HG03280 (cell line): ENCODE measurements at regions not wholly inside any gene's neighbourhood (a gene's known extent, or its start where the extent isn't known, plus 50 kb on each side); places are given as distances from the start of the nearest gene placed in this dataset.

ENCODE experiments used
- ATAC-seq: cut with Tn5 transposase; IDR thresholded peaks from one replicate; pipeline ENCODE4 v1.9.1; 2021; ENCODE audit warnings: mild to moderate bottlenecking, moderate library complexity; ENCODE audit not compliant: unreplicated experiment

DNA sequence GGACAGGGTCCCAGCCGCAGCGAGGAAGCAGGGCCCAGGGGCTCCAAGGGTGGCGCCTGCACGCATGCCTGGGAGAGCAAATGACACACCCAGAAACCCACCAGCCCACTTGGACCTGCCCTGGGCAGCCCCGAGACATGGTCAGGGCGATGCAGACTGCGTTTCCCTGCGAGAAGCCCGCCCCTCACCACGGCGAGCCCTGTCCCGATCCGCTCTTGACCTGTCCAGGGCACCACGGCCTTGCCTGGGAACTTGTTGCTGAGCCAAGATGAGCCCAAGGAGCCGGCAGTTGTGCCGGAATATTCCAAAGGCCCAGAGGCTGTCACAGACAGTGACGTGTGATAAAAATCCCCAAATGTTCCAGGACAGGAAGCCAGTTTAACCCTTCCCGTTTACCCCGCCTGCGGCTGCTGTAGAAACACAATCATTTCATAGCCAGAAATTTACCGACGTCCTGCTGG is 78.1 kb downstream of the SIK1 start:
- no peak for ATAC-seq

DNA sequence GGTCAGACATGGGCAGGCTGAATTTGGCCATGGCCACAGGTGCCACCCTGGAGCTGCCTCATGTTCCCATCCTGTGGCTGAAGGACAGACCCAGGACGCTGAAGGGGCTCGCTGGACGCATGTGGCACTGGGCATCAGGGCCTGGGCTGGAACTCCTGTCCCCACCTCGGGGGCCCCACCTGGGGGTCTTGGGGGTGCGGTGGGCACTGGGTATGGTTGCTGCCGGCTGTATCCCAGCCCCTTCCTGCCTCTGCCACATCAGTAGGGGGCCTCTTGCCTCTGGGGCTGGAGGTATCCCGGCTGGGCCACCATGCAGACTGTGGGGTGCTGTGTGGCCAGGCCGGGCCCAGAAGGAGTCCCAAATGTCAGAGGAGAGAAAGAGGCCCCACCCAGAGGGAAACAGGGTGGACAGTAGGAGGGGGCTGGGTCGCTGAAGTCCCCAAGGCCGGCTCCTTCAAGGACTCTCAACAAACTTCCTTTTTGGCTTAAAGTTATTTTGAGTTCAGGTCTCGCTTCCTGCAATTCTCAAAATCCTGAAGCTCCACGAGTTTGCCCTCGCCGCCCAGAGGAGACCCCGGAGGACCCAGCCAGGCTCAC is 78.7 kb downstream of the SIK1 start:
- ATAC-seq = no peak

DNA sequence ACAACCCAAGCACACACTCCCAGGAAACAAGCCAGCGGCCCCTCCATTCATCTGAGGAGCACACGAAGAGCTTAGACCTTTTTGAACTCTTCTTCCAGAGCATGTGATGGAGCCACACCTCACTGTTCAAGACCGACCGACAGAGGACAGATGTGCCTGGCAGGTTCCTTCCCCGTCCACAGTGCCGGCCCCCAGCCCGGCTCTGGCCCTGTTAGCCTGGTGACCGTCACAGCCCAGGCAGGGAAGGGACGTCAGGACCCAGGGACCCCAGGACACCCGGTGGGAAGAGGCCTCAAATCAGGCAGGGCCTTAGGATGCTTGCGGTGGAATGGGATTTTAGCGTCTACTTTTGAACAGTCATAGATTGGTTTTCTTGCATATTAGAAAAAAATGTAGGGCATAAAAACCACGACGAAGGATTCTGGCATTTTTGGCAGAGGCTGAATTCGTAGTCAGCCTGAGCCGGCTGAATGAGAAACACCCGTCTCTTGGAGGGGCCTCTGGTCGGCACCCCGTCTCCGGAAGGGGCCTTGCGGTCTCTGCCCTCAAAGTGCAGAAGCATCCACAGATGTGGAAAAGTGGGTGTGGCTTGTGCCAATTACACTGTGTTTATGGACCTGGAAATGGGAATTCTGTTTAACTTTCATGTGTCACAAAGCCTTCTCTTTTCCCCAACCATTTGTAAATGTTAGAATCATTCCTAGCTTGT is 79.3 kb downstream of the SIK1 start:
- ATAC-seq = no peak

DNA sequence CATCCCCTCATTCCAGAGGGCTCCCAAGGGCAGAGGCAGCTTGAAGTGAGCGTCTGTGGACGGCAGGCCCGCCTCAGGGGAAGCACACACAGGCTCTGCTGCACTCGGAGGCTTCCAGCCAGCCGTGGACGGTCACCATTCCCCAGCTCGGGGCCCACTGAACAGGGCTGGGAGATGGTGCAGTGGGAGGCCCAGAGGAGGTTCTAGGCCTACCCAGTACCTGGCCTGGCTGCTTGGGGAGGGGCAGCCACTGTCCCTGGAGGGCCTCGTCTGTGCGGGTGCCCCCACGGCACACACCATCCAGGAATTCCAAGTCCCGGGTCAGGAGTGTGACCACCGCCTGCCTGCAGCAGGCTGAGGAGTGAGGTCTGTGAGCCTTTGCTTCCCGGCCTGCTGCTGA is 80.4 kb downstream of the SIK1 start:
- ATAC-seq = no peak

DNA sequence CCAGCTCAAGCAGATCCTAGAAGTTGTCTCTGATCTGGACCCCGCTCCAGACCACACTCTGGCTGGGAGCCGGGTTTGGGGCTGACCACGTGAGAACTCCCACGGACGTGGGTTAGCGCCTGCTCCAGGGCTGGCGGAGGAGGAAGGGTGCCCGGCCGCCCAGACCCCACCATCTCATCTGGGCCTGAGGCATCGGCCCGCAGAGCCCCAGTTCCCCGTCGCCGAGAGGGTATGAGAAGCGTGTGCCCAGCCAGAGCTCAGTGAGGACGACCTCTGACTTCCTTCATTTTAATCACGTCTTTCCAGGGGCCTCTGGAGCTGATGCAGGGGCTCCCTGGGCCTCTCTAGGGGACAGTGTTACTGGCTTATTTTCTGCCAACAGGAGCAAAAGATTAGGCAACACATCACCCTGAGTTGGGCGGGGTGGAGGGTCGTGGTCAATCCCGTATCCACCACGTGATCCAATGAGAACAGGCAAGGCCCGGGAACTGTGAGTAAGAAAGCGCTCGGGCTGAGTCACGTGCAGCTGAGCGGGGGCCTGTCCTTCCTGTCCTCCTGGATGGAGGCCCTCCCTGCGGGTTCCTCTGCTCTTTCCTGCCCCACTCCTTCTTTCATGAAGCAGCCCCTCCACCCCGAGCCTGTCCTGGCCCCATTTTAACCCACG is 81.1 kb downstream of the SIK1 start:
- ATAC-seq = no peak

DNA sequence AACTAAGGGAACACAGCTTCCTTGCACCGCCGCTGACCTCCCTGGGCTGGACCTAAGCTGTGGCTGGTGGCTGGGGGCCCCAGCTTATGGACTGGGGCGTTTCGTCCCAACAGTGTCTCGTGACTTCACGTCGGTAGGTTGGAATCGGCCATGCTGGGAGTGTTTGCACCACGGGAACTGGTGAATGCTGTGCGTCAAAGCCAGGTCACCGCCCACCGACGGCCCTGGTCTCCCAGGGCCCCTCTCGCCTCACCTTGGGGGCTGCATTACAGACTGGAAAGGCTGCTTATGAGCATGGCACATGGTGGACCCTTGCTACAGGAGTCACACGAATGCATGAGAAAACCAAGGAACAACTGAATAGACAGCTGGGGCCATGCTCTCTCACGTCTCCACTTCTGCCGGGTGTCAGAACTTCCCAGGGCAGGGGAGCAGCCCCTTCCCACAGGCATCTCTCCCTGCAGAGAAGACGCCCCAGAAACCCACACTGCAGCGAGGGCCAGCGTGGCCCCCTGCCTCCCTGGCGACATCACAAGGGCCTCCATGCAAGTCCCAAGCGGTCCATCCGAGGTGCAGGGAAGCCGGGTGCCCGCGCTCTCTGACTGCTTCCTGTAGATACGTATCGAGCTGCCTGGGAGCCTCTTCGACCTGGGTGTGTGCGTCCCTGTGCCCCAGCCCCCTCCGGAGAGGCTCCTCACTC is 81.7 kb downstream of the SIK1 start:
- no peak for ATAC-seq

DNA sequence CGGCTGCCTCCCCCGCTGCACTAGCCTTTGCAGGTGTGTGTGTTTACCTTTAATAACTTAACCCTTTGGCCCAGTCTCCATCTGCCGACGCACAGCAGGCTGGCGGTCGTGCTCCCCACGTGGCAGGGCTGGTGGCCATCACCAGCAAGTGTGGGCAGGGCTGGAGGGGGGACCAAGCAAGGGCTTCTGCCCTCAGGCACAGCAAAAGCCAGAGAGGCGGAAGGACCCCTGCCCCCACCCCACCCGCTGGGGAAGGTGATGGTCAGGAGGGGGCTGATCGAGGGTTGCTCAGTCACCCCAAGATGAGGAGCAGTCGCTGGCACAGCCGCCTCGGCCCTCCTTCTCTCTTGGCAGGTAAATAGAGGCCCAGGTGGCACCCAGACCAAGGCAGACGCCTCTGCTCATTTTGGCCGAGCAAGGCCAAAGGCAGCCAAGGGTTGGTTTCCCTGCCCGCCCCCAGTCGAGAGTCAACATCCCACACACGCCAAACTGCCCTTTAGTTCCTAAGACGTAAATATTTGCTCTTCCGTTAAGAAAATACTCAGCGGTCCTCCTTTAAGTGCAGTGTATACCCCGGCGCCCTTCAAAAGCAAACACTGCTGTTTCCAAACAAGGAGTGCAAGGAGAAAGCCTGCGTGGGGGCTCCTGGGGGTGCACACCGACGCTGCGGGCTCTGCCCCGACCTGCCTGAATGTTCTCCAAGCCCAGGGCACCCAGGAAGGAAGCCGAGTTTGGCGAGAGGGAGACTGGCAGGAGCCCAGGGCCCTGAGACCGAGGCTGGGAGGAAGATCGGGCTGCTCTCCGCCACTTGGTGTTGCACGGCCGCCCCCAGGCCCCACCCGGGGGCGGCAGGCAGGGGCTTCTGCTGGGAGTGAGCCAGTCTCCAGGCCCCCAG is 82.7 kb downstream of the SIK1 start:
- no peak for ATAC-seq

DNA sequence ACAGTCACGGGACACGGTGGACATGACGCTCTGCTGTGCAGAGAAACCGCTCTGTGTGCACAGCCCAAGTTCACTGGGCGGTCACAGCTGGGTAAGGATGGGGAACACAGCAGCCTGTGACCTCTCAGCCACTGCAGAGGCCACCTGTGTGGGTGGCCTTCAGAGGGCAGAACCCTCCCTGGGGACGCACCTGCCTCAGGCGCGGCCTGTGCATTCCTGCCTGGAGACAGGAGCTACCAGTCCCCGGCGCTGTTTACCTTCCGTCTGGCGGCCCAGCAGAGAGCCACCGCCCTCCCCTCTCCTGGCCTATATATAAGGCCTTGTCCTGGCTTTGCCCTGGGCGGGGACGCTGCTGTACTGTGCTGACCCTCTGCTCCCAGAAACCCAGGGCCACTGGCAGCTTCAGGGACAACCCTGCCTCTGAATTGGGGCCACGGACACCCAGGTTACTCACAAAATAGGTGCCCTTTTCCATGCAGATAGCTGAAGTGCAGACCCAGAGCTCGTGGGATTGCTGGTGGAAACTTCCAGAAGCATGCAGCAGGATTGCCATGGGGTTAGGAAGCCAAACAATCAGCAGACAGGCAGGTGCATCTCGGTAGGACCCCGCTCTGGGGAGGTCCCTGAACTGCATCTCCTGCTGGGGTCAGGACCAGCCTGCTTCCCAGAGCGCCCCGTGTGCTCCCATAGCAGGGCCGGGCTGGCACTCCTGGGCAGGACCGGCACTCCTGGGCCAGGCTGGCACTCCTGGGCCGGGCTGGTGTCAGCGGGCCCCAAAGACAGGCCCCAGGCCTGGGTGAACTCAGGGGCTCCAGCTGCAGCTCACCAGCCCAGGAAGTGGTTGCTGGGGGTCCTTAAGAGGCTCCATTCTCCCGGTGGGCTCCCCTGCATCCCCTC is 83.6 kb downstream of the SIK1 start:
- no peak for ATAC-seq

DNA sequence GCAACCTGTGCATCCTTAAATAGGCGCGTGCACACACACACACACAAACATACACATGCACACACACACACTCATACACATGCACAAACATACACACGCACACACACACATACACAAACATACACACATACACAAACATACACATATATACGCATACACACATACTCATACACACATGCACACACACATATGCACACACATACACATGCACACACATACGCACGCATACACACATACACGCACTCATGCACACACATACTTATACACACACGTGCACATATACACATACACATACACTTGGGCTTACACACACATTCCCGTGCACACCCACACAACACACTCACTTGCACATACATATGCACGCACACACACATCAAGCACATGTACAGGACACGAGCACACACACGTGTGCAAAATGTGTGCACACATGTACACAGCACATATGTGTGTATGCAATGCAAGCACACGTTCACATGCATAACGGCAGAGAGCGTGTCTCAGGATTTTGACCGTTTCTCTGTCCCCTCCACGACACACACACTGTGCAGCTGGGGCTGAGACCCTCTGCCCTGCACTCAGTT is 84.5 kb downstream of the SIK1 start:
- no peak for ATAC-seq

DNA sequence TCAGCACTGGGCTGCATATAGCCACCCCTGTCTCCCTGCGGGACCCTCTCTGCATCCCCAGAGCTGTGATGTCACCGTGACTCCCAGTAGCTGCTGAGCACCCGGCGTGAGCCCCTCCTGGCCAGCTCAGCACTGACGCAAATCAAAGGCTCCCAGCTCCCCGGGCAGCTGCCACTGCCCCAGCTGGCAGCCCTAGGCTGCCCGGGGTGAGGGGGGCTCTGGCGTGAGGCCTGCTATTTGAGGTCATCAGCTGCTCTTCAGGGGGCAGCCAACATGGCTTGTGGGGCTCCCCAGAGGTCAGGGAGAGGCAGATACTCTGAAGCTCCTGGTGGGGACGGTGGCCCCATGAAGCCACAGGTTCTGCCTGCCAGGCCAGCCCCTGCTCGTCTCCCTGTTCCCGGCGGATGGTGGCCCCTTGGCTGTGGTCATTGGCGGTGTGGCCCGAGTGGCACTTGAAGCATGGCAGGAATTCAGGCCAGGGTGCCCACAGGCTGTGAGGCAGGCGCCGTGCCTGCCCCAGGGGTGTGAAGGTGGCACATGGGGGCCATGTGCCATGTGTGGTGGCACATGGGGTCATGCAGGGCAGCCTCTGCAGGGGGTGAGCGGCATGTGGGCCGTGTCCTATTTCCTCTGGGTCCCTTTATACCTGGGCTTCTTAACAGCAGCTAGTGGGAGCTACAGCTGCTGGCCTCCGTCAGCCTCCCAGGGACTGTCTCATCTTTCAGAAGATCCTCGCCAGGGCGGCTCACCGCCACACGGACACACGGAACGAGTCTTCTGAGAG is 85.4 kb downstream of the SIK1 start:
- ATAC-seq = no peak

DNA sequence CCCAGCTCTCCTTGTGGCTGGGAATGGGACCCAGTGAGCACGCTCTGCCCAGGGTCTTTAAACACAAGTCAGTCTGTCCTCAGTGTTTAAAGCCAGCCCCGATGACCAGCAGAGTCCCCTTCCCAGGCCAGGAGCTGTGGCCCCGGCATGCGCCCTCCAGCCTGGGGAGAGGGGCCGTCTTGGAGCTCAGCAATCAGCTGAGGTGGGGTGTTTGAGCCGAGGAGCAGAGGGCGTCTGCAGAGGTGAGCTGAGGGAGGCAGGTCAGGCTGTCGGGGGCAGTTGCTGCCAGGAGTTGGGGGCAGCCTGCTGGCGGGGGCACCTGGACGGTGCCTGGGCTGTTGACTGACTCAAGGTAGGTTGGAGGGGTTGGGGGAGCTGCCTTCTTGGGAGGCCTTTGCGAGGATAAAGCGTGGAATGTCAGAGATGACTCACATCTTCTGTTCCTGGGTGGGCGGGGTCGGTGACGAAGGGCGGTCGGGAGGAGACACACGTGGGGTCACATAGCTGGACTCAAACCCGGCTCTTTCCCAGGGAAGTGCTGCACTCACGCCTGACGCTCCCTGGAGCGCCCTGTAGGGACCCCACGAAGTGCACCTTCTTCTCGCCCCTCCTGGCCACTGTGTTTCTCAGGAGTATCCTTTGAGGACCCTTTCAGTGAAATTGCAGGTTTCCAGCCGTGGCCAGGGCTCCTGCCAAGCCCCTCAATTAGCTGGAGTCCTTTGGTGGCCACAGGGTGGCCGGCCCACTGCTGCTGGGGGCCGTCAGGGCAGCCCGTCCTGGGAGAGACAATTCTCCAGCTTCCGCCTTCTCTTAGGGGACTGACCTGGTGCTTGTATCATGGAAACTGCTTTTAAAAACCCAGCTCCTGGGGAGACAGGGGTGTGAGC is 86.2 kb downstream of the SIK1 start:
- no peak for ATAC-seq

DNA sequence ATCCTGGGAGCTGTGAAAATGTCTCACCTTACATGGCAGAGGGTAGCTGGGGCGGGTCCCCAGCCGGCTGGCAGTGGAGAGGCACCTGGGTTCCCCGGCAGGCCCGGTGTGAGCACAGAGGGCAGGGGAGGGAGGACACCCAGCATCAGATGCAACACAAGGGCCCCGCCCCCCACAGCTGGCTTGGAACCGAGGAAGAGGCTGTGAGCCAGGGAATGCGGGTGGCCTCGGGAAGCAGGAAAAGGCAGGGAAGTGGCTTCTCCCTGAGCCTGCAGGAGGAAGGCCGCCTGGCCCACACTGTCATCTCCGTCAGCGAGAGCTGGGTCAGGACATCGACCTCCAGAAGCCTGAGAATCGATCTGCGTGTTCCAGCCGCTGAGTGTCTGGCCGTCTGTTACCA is 87.3 kb downstream of the SIK1 start:
- ATAC-seq = no peak

DNA sequence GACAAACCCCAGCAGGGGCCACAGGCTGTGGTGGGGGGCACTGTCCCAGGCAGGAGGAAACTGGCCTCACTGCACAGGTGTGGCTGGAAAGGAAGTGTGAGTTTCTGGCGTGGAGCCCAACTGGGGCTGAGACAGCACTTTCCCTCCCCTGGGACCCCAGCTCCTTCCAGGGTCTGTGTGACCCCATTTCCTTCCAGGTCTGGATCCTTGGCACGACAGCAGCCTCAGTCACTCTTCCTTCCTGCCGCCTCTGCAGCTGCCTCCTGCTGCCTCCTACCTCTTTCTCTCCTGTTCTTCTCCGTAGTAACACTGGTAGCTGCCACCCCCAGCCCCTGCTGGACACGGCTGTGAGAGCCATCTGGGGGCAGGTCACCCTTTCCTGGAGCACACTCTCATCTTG is 88.0 kb downstream of the SIK1 start:
- ATAC-seq = no peak

DNA sequence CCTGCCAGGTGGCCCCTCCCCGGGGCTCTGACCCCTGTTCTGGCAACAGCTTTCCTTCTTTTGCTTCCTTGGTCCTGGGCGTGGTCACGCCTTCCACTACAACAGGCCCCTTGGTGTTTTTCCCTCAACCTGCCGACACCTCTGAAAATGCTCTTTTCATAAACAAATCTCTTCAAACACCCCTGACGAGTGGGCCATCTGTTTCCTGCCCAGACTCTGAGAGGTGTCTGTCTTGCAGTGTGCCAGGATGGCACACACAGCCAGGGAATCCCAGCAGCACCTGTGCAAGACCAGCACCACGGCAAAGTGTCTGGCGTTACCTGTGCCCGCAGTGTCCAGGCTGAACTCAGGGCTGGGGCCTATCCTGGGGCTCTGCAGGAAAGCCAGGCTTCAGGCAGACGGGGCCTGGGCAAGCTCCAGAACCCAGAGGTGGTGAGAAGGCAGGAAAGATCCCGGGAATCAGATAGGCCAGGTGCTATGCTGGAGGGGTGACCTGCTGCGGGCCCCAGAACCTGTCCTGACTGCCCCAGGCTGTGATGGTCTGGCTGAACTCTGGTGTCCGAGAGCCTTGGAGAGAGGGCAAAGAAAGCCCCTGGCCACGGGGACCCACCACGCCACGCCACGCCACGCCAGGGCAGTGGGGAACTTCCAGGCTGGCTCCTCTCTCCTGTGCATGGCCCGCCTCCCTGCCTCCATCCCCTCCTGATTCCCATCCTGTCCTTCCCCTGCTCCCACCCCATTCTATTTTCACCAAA is 88.9 kb downstream of the SIK1 start:
- ATAC-seq = no peak

DNA sequence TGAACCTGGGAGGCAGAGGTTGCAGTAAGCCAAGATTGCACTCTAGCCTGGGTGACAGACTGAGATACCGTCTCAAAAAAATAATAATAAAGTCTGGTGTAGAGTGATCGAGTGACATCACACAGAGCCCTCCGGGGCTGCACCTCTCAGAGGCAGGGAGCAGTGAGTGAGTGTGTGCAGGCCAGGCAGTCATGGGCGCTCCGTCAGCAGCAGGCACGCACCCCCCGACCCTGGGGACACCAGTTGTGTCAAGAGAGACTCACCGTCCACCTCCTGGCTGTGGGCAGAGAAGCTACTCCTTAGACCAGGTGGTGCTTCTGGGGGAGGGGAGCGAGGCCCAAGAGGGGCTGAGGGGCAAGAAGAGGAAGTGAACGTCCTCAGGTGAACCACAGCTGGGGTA is 91.8 kb downstream of the SIK1 start:
- no peak for ATAC-seq

DNA sequence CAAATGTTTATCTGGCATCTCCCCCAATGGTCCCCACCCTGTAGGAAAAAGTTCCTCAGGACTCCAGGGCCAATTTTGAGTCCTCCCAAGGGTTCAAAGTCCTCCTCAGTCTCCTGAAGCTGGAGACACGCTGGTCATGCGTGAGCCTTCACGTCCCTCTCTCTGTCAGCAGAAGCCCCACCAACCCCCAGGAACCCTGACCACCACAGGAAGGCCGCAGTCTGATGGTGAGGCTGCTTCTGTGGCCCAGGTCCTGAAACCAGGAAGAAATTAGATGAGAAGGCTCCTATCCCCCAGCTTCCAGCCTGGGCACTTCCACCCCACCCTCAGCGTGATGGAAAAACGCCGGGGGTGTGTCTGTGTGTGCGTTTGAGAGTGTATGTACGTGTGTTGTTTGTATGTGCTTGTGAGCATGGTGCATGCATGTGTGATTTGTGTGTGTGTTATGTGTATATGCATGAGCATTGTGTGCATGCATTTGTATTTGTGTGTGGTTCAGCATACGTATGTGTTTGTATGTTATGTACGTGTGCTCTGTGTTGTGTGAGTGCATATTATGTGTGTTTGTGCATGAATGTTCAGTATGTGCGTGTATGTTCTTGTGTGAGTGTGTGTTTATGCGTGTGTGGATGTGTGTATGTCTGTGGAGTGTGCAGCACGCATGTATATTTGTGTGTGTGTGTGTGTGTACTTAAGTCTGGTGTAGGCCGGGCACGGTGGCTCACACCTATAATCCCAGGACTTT is 92.5 kb downstream of the SIK1 start:
- ATAC-seq = no peak
